RKO (cell line): ENCODE measurements at regions not wholly inside any gene's neighbourhood (a gene's known extent, or its start where the extent isn't known, plus 50 kb on each side); places are given as distances from the start of the nearest gene placed in this dataset.
"Not testable (repeated sequence)": the region's sequence is repeated elsewhere in the genome, so short reads cannot be mapped to it uniquely, and the experiment has no call there.

Experiments
- DNase-seq: peaks from one replicate; pipeline ENCODE4 v3.0.0-alpha.2; 2016; ENCODE audit warnings: low spot score

DNA sequence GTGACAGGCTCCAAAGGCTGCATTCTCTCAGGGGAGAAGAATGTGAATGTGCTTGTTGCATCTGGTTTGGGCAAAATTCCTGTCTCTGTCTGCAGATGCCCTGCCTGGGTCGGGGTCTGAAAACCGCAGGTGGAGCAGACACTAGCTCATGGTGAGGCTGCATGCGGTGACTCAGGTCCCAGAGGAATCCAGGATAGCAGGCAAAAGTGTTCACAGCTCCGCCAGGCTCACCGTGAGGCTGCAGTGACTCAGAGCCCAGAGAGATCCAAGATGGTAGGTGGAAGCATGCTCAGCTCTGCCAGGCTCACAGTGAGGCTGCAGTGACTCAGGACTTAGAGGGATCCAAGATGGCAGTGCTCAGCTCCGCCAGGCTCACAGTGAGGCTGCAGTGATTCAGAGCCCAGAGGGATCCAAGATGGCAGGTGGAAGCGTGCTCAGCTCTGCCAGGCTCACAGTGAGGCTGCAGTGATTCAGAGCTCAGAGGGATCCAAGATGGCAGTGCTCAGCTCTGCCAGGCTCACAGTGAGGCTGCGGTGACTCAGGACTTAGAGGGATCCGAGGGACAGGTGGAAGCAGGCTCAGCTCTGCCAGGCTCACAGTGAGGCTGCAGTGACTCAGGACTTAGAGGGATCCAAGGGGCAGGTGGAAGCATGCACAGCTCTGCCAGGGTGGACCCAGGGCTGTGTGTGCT is 200.5 kb downstream of the ACKR3 start:
- DNase-seq: peak; percentile 85

DNA sequence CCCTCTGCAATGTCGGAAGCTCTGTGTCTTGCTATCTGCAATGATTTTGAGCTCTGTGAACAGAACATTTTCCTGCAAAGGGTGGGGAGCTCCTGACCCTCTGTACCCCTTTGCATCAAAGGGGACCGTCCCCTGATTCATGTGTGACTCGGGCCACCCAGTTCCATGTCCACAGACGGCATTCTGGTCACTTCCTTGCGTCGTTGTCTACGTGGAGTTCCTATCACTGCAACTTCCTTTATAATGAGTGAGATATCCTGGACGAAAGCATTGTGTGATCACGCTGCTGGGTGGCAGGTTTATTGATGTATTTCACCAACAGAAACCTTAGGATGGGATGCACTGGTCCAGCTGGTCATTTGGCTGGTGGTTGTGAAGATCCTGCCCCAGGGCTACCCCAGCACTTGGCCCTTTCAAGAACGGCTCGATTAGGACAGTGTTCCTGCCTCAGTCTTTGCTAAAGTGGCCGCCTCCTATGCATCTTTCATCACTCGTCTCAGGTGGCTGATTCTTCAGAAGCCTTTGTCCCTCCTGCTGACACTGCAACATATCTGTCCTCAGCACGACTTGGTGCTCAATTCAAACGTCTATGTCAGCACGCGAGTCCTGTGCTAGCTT is 202.7 kb downstream of the ACKR3 start:
- DNase-seq: no peak

DNA sequence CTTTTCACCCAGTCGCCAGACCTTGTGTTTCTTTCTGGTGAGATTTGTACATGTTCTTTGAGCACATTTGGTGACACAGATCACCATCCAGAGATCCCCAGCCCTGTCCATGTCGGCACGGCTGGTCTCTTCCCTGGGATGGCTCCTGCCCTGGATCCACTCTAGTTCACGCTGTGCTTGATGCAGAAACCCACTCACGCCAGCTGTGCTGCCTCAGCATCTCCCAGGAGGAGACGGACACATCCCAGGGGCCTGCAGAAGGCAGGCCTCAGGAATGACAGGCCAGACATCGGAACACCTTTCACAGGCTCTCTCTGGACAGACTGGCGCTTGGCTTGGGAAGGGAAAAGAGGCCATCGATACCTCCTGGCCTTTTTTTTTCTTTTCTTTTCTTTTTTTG is 203.6 kb downstream of the ACKR3 start:
- DNase-seq: no peak

DNA sequence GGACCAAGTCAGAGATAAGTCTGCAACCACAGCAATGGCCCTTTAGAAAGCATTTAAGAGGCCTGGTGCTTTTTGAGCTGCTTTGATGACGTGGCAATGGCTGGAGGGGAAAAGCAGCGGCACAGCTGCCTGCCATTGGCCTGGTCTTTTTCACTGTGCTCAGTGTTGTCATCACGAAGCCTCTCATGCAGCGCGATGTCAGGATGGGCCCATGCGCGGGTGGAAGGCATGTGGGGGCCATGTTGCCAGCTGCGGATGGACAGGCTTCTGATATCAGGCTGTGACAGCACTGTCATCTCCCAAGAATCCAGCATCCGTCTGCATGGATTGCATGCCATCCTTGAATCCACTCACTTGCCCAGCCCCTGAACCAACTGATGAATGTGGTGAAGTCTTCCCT is 204.5 kb downstream of the ACKR3 start:
- no peak for DNase-seq

DNA sequence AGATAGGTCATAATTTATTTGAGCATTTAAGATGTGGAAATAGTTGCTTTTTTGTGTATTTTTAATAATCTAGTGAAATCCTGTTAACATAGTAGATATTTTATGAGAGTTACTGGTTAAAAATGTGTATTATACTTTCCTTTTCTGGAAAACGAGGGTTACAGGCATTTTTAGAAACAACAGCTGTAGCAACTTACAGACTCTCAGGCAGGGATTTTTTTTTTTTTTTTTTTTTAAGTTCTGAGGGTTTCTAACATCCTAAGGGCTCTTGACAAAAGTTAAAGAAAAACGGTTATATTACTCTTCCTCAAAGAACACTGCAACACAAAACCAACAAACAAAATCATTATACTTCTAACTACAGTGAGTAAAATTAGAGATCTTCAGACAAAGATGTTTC is 205.9 kb downstream of the ACKR3 start:
- no peak for DNase-seq

DNA sequence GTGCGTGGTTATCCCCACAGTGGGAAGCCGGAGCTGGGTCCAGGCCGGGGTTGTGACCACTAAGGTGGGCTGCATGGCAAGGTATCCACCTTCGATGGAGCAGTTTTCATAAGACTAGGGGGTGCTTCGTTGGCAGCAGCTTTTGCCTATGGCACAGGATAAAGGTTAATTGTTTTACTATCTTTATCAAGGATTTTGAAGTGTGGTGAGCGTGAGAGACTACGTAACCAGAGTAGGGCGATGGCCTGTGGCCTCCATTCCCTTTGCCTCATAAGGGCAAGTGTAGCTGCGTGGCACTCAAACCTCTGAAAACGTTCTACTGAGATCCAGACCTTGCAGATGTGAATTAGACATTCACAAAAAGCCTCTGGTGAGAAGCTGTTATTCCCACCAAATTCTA is 206.6 kb downstream of the ACKR3 start:
- no peak for DNase-seq

DNA sequence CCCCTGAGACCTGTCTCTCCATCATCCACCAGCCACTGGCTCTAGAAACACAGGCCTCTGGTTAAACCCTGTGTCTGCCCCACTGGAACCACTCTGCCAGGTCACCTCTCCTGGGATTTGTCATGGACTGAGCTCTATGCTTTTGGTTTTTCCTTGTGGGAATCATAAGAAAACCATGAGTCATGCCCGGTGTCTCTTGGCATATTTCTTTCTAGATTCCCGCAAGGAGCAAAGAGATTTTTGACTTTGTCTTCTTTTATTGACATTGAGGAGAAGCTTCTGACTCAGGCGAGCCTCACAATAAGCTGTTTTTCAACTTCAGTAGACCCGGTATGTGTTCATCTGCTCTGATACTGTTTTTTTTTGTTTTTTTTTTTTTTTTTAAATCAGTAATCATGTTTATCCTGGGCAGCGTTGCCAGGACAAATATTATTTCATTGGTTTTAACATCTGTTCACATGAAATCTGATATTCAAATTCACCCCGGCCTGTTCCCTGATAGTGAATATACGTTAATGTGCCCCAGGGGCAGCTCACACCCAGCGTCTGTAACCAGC is 207.1 kb downstream of the ACKR3 start:
- no peak for DNase-seq

DNA sequence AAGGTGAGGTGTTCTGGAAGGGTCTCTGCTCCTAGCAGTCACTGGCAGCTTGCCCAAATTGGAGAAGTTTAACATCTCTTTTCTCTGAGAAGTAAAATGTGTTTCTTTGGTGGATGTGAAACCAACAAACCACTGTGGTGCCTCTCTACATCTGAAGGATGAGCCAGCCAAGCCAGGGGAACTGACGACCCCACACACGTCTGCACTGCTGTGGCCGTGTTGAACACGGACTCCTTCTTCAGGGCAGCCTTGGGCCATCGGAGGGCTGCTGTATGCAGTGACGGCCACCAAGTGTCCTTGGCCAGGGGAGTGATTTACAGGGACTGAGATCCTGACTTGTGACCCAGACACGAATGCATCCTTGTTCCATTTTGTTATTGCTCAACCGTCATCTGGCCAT is 207.8 kb downstream of the ACKR3 start:
- DNase-seq: no peak

DNA sequence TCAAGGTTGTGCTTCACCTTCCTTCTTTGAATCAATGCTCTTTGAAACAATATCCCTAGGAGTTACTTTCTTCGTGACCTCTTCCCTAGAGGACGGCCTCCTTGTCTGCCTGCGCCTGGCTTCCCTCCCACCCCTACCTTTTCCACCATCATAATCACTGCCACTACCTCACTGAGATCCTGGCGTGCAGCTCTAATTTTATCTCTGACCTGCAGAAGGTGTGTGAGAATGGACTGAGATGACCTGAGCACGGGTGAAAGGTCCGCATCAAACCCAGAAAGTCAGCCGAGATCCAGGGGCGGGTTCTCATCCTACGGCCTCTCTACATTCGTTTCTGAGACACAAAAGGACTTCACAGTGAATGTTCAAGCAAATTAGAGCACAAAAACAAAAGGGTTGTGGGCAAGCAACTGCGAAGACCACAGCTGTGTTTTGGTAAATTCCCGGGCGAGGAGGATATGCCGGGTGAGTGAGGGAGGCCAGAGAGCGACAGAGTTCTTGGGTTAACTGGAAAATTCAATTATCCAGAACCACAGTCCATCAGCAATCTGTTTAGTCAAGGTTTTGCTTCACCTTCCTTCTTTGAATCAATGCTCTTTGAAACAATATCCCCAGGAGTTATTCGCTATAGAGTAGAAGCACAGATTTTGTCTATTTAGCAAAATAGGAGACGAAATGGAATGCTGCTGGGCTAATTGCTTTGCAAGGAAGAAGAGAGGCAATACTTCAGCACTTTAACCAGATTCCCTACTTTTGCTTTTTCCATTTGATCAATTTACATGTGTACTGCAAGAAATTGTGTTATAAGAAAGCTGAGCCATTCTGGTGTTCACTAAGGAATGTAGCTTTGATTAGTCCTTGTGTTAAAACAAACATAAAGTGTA is 212.6 kb downstream of the ACKR3 start:
- DNase-seq: no peak

DNA sequence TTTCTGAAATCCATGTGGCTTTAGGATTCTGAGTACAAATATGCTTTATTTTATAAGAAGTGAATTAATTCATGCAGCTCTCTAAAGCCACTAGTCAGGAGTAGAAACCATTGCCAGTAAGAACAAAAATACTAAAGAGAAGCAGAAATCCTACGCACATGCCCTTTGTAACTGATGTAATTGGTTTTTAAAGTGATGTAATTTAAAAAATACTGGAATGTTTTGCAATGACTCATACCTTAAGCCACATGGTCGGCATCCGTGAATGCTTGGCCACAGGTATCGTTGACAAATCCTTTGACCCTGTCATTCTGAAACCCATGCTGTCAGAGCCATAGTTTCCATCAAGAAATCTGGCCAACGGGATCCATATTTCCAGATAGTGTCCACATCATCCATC is 213.3 kb downstream of the ACKR3 start:
- DNase-seq: peak; percentile 1

DNA sequence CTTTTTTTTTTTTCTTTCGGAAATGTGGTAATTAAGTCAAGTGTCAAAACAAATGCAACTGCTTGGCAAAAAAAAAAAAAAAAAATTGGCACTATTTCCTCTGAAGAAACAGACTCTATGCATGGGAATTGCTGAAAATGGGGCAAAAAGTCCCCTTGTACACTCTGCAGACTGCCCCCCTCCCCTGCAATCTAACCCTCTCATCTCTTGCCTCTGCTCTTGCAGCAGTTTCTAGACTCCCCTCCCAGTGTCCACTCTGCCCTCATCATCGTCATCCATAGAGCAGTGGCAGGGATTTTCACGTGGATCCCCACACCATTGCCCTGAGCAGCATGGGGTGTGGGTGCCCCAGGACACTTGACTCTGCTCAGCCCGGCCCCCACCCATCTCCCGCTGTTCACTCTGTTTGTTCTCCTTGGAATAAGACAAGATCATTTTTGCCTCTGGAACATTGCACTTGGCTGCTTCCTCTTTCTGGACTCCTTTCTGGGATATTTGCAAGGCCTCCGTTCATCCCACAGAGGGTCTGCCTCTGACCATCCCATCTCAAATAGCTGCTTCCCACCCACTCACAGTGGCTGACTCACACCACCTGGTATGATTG is 213.9 kb downstream of the ACKR3 start:
- DNase-seq: no peak

DNA sequence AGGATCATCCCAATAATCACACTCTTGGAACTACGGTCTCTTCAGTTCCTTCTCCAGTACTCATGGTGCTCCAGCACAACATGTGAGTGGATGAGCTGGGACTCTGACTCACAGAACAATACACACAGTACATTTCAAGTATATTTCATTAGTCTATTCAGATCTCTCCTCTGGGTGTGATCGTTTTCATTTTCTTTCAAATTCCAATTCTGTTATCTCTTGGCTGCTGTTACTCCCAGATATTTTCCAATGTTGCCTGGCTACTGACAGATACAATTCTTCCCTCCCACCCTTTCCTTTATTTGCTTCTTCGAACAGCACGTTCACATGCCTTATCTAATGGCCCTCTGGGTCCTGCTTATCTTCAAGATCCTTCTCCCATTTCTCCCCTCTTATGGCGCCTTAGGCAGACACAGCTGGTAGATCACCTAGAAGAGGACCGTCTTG is 216.0 kb downstream of the ACKR3 start:
- no peak for DNase-seq

DNA sequence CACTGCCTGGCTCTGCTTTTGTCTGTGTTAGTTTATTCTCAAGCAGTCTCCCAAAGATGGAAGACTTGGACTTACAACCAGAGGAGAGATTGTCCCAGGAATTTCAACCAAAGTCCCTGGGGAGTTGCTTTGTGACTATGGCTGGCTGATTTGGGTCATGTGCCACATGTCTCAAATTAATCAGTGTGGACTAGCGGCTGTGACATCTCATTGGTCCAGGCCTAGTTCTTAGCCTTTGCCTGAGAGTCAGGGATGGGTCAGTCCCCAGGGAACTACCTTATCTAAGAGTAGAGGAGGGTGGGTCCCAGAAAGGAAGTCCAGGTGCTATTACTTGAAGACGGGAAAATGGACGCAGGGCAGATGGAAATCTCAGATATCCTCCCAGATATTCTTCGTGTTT is 217.1 kb downstream of the ACKR3 start:
- no peak for DNase-seq

DNA sequence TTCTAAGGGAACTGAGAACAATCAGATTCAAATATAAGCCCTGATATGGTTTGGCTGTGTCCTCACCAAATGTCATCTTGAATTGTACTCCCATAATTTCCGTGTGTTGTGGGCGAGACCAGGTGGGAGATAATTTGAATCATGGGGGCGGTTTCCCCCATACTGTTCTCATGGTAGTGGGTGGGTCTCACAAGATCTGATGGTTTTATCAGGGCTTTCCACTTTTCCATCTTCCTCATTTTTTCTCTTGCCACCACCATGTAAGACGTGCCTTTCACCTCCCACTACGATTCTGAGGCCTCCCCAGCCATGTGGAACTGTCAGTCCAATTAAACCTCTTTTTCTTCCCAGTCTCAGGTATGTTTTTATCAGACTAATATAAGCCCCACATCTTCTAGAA is 217.8 kb downstream of the ACKR3 start:
- DNase-seq: not testable (repeated sequence)

DNA sequence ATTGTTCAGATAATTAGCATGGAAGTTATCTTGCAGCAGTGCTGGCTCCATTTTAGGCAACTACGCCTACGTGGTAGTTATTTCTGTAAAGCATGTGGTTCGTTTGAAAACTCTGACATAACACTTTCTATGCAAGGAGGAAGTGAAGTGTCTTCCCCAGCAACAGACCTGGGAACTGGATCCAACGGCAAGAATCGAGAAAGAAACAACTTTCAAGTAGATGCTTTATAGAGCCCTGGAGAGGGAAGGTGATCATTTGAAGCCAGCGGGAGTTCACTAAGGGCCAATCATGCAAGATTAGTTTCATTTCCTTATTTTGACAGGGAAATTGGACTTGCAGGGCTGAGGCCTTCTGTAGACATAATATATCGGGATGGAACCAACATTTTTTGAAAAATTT is 218.3 kb downstream of the ACKR3 start:
- DNase-seq: no peak

DNA sequence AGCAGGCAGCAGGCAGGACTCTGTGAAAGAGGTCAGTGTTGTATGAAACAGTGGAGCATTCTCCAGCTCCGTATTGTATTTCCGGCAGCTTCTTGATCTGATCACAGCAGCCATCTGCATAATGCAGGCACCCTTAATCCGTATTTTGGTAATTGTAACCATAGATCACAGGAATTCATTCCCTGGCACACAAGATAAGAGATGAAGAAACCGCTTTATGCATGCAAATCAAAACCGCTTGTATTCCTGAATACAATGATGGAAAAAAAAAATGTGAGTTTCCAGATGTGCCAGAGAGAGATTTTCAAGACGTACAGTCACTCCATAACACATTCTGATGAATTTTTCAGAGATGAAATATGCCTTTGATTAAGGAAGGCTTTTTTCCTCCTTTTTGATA is 221.3 kb downstream of the ACKR3 start:
- no peak for DNase-seq

DNA sequence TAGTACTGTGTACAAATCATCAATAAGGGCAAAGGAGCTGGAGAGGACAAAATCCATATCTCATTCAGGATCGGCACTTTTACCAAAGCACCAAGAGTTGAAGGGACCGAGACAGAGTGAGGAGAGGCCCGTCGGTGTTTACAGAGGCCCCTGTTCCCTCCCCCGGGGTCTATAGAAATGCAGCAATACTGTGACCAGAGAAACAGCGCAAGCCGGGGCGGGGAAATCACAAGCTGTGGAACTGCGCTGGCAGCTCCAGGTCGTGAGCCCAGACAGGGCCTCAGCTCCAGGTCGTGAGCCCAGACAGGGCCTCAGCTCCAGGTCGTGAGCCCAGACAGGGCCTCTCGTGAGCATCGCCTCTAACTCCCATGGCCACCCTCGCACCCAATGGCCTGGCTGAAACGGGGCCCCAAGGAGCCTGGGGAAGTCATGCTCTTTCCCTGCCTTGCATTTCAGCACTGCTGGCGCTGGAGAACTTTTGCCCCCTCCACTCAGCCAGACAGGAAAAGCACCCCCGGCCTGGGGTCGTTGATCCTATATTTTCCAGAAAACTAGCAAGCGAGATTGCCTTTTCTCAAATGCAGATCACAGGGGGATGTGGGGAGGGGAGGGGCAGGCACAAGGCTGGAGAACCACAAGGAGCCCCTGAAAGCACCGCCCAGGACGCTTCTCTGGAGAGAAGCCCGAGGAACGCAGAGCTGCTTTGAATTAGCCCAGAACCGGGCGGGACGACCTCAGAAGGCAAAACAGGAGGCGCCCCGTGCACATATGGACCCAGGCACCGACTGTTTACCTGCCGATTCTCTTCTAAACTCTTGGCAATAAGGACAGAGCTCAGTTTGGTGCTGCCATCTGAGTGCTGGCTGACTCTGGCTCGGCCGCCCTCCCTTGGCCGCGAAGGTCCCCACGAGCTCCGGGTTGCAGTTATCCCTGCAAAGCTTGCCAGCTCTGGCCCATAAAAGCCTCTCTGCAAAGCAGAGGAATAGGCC is 223.7 kb downstream of the ACKR3 start:
- DNase-seq: no peak

DNA sequence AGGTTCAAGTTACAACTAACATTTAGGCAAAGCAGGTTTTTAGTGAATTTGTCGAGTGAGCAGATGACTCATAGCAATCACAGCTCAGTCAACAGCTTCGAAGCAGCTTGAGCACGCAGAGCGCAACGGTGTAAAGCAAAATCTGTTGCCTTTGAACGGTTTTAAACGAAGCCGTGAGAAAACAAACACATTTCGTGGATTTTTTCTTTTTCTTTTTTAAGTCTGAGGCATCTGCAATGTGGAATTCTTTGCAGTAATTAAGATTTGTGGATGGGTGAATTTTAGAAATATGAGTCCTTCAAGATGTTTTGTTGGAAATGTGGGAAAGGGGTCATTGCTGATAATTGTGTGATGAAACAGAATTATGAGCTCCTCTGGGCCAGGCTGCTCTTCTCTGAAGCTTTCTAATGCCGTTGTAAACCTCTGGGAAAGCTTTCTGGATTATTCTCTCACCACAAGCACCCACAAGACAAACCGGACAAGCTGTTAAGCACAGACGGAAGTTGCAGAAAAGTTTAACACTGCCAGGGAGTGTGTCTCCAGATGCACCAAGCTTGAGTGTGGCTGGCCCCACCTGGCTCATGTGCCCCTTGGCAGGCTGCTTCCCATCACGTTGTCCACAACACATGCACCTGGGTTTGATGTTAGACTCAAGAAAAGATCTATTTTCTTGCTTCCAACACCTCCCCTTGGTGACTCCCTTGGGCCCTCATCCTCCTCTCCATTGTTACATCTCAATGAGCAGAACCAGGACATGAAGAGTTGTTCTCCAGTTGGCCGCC is 224.7 kb downstream of the ACKR3 start:
- no peak for DNase-seq

DNA sequence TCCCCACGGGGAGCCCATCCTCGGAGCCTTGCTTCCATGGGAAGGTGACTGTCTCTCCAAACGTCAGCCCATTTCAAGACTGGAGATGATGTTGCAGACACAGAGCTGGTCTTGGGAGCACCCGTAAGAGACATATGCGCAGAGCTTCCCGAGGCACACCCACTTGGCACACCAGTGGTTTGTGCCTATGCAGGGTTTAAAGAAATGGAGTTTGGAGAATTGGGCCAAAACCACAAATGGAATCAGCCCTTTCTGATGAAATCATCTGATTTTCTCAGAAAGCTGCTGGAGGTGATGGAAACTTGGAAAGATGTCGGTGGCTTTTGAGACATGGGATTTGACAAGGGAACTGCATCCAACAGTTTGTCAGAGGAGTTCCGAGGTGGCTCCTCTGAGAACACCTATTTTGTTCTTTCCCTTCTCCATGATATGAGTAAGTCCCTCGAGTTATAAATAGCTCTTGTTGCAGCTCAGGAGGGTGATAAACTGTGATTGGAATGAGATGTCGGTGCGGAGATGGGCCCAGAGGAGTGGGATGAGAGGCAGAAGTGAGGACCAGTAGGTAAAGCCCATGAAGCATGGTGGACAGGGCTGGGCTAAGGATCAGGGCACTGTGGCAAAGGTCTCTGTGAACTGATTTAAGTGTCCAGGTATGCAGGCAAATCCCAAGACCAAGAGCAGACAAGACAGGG is 225.7 kb downstream of the ACKR3 start:
- DNase-seq: no peak

DNA sequence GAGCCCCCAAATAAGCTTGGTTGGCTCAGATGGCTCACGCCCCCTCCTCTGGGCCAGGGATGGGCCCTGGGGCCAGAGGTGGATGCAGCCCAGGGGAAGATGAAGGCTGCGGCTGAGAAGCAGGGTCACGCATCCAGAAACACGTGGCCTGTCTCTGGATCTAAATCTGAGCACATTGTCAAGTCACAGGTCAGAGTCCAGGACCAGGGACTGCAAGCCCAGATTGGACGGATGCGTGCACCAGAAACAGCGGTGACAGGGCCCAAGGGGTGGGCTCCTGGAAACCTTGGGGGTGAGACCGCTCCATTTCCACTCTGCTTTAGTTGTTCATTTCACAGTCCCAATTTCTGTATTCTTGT is 226.2 kb downstream of the ACKR3 start:
- no peak for DNase-seq
